OCI-LY3 (cell line): ENCODE measurements at regions not wholly inside any gene's neighbourhood (a gene's known extent, or its start where the extent isn't known, plus 50 kb on each side); places are given as distances from the start of the nearest gene placed in this dataset.
"Not testable (repeated sequence)": the region's sequence is repeated elsewhere in the genome, so short reads cannot be mapped to it uniquely, and the experiment has no call there.

Experiments used
- EZH2phosphoT487 ChIP-seq: fragments of 200-600 bp; shearing (Covaris generic); IDR thresholded peaks from 2 replicates; pipeline ENCODE4 v1.6.1; 2018; ENCODE audit warnings: antibody characterized with exemption, mixed run types, low read depth
- TF ChIP-seq, protein P1 (sequence below): fragments of 200-600, 300-600 bp; sonication (generic); IDR thresholded peaks from 2 replicates; pipeline ENCODE4 v1.5.1; 2014; ENCODE audit warnings: antibody characterized with exemption, low read length, low read depth

DNA sequence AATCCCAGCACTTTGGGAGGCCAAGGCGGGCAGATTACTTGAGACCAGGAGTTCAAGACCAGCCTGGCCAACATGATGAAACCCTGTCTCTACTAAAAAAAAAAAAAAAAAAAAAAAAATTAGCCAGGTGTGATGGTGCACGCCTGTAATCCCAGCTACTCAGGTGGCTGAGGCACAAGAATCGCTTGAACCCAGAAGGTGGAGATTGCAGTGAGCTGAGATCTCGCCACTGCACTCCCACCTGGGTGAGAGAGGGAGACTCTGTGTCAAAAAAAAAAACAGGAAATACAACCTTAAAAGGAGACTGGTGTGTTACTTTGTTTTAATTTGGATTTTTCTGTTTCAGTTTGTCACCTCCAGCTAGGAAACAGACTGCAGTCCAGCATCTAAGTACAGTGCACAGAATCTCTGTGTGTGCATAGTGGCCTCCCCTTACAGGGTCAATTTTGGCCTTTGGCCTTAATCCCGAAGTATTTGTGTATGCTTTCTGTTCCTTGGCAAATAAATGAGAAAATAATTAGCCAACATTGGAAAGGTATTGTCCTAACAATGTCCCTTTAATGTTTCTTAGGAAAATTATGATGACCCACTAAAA lies 266.1 kb downstream of the GOLGA6L6 start:
- TF ChIP-seq, protein P1, sequence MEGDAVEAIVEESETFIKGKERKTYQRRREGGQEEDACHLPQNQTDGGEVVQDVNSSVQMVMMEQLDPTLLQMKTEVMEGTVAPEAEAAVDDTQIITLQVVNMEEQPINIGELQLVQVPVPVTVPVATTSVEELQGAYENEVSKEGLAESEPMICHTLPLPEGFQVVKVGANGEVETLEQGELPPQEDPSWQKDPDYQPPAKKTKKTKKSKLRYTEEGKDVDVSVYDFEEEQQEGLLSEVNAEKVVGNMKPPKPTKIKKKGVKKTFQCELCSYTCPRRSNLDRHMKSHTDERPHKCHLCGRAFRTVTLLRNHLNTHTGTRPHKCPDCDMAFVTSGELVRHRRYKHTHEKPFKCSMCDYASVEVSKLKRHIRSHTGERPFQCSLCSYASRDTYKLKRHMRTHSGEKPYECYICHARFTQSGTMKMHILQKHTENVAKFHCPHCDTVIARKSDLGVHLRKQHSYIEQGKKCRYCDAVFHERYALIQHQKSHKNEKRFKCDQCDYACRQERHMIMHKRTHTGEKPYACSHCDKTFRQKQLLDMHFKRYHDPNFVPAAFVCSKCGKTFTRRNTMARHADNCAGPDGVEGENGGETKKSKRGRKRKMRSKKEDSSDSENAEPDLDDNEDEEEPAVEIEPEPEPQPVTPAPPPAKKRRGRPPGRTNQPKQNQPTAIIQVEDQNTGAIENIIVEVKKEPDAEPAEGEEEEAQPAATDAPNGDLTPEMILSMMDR = not testable (repeated sequence)
- TF ChIP-seq EZH2phosphoT487 = not testable (repeated sequence)
